ENCODE measurements at regions not wholly inside any gene's neighbourhood (a gene's known extent, or its start where the extent isn't known, plus 50 kb on each side); places are given as distances from the start of the nearest gene placed in this dataset.

GRCh38 chr12:93198086-93198485, 179.6 kb upstream of the NUDT4 start:
- no peaks in the 10 kb centered on the region for H3K4me1 ChIP-seq (replicated peaks in 1 of 4; ENCODE audit: control insufficient read depth in 3 of 4, insufficient read depth in 4 of 4, low read length in 3 of 4)
- H3K56ac ChIP-seq (replicated peaks; ENCODE audit: insufficient read length, low read depth, low read length), result no peak overlapping the region
- no peak overlapping the region for H3K4ac ChIP-seq (replicated peaks; ENCODE audit: insufficient read length, low read depth, low read length)
- FAIRE-seq (no peak), DNase-seq (ENCODE audit: low read depth in 1 of 2, low spot score in 2 of 2) (no peak)
- no peaks in the 10 kb centered on the region for H4K20me1 ChIP-seq (replicated peaks in 1 of 2; ENCODE audit: control insufficient read depth in 1 of 2, insufficient read depth in 2 of 2, low read length in 2 of 2)
- ChIA-PET CTCF (ENCODE audit: partially characterized antibody) (interaction anchor here (1.1 kb wide), 1 partner anchor 184 kb away, joined by 3 read pairs; no protein-coding TSS in a partner anchor), POLR2A (ENCODE audit: partially characterized antibody) (interaction anchor here (0.7 kb wide), 1 partner anchor 186 kb away, joined by 3 read pairs; no protein-coding TSS in a partner anchor)
- H3K36me3 ChIP-seq (ENCODE audit: control insufficient read depth in 2 of 4, insufficient read depth in 4 of 4, low read length in 3 of 4), result no peaks in the 10 kb centered on the region
- H3K27me3 ChIP-seq (replicated peaks in 1 of 4; ENCODE audit: control insufficient read depth in 3 of 4, extremely low read depth in 1 of 4, insufficient read depth in 3 of 4, low read length in 3 of 4), result no peaks in the 10 kb centered on the region
- peaks cover 0 to 5% of the 10 kb centered on the region in 2 experiments; a peak in 1 of 4 replicates for H3K9me3 ChIP-seq (ENCODE audit: insufficient read depth in 2 of 2, low read depth in 1 of 2, low read length in 1 of 2)
- no peak overlapping the region for H3K18ac ChIP-seq (ENCODE audit: extremely low read depth, low read length)
- H2BK15ac ChIP-seq (ENCODE audit: low read length), result no peak overlapping the region
- no peak overlapping the region for H4K5ac ChIP-seq (ENCODE audit: insufficient read length, low read depth, low read length)
- WGBS, 2 experiments (ENCODE audit: extremely low coverage in 1 of 2, insufficient coverage in 1 of 2, insufficient read length in 1 of 2, insufficient replicate concordance in 2 of 2, low coverage in 1 of 2, low lambda C conversion rate in 2 of 2, missing lambda C conversion rate in 1 of 2), result 93% methylated on average over 4 of the region's 4 CpGs; no CpG with 5 or more reads in 1 of the 2 experiments
- TF ChIP-seq POLR2A (IDR thresholded peaks at IDR 0.05; ENCODE audit: control extremely low read depth in 1 of 2, low read depth in 2 of 2, low read length in 2 of 2) (no peak), SIN3A (conservative IDR thresholded peaks at IDR 0.05 in 1 of 2, IDR thresholded peaks at IDR 0.05 in 1 of 2; ENCODE audit: low read depth in 1 of 2, low read length in 2 of 2) (no peak), SIX5 (IDR thresholded peaks at IDR 0.05; ENCODE audit: low read depth, low read length) (no peak), CTCF (IDR thresholded peaks at IDR 0.05; ENCODE audit: control extremely low read depth in 1 of 3, insufficient read depth in 1 of 3, low read depth in 1 of 3, low read length in 3 of 3) (no peak), PHF8 (conservative IDR thresholded peaks at IDR 0.05; ENCODE audit: low read depth, low read length) (no peak), POLR2AphosphoS5 (IDR thresholded peaks at IDR 0.05; ENCODE audit: low read depth, low read length) (no peak), RBBP5 (IDR thresholded peaks at IDR 0.05; ENCODE audit: borderline replicate concordance, low read depth, low read length) (no peak), EZH2 (IDR thresholded peaks at IDR 0.05; ENCODE audit: low read depth, low read length, severe bottlenecking) (no peak), CREB1 (IDR thresholded peaks at IDR 0.05) (no peak), SUZ12 (IDR thresholded peaks at IDR 0.05; ENCODE audit: low read length) (no peak)
- no peaks in the 10 kb centered on the region for H3K23me2 ChIP-seq (ENCODE audit: low read depth, low read length)
- H3K4me3 ChIP-seq (ENCODE audit: extremely low read depth in 1 of 4, insufficient read depth in 2 of 4, low read depth in 3 of 4, low read length in 4 of 4), result no peak overlapping the region
- H4K91ac ChIP-seq (replicated peaks; ENCODE audit: insufficient read length, low read length), result no peak overlapping the region
- H2AFZ ChIP-seq (ENCODE audit: low read length), result no peak overlapping the region
- H2BK5ac ChIP-seq (ENCODE audit: low read depth, low read length), result no peak overlapping the region
- no peak overlapping the region for H3K9ac ChIP-seq (replicated peaks in 1 of 4; ENCODE audit: extremely low read depth in 1 of 4, low read depth in 3 of 4, low read length in 3 of 4)
- no peak overlapping the region for H2AK5ac ChIP-seq (ENCODE audit: low read depth, low read length)
- H2BK12ac ChIP-seq (ENCODE audit: low read depth, low read length), result no peak overlapping the region
- H3K79me2 ChIP-seq (ENCODE audit: control insufficient read depth in 1 of 2, insufficient read depth in 2 of 2, low read length in 2 of 2), result no peaks in the 10 kb centered on the region
- H3K23ac ChIP-seq (ENCODE audit: insufficient read length), result no peak overlapping the region
- H3K14ac ChIP-seq (ENCODE audit: insufficient read length), result no peak overlapping the region
- H2BK20ac ChIP-seq (ENCODE audit: low read length), result no peak overlapping the region
- H3K27ac ChIP-seq (ENCODE audit: low read depth, low read length), result no peak overlapping the region
- no peaks in the 10 kb centered on the region for H3K79me1 ChIP-seq (ENCODE audit: low read depth, low read length)
- no peak overlapping the region for H4K8ac ChIP-seq (ENCODE audit: extremely low read depth, insufficient read depth, low read length)
- H2BK120ac ChIP-seq (replicated peaks; ENCODE audit: low read depth, low read length), result no peak overlapping the region
- H3K4me2 ChIP-seq (ENCODE audit: insufficient read depth in 1 of 2, low read depth in 2 of 2, low read length in 2 of 2), result no peak overlapping the region

Measured in H1 (cell line).